ENCODE measurements at regions not wholly inside any gene's neighbourhood (a gene's known extent, or its start where the extent isn't known, plus 50 kb on each side); places are given as distances from the start of the nearest gene placed in this dataset.

DNA sequence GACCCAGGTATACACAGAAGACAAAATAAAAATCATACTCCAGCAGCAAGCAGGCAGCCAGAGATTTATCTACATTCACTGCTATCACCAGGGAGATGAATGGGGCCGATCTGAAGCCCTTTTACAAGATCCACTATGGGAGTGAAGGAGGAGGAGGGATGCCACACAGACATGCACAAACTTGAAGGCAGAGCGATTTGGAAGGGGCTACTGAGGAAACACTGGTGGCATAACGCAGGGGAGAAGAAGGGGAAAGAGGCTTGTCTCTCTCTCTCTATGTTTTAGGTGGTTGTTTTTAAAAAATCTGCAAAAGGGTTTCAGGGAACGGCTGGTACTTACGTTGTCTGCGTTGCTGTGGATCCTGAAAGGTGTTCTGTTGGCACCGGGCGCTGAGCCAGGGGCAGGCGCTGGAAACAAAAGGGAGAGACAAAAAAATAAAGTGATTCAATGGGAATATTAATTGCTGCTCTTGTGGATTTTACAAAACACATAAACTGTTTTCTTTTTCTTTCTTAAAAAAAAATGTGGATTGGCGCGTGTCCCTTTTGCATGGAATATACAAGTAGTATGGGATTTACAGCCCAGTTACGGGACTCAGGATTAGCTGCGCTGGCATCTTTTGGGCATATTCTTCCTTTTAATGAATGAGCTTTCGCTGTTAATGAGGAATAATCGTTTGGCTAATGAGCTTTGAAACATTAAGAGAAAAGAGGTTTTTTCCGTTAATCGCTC, 255.3 kb upstream of the PMFBP1 start:
- H3K27me3 ChIP-seq, result no peaks in the 10 kb centered on the region
- H3K4me3 ChIP-seq, result no peak overlapping the region
- intact Hi-C loops (cut with DNase I), result no loop called here
- no peak for DNase-seq
- H3K36me3 ChIP-seq, result no peaks in the 10 kb centered on the region
- H3K4me1 ChIP-seq (ENCODE audit: insufficient read depth), result no peaks in the 10 kb centered on the region
- 89 to 91% (median 89%) methylated on average over 17 of the region's 17 CpGs for WGBS, 3 donors
- H3K9me3 ChIP-seq, result no peaks in the 10 kb centered on the region
- TF ChIP-seq EP300 (IDR thresholded peaks at IDR 0.05), result no peak
- TF ChIP-seq, protein P1, sequence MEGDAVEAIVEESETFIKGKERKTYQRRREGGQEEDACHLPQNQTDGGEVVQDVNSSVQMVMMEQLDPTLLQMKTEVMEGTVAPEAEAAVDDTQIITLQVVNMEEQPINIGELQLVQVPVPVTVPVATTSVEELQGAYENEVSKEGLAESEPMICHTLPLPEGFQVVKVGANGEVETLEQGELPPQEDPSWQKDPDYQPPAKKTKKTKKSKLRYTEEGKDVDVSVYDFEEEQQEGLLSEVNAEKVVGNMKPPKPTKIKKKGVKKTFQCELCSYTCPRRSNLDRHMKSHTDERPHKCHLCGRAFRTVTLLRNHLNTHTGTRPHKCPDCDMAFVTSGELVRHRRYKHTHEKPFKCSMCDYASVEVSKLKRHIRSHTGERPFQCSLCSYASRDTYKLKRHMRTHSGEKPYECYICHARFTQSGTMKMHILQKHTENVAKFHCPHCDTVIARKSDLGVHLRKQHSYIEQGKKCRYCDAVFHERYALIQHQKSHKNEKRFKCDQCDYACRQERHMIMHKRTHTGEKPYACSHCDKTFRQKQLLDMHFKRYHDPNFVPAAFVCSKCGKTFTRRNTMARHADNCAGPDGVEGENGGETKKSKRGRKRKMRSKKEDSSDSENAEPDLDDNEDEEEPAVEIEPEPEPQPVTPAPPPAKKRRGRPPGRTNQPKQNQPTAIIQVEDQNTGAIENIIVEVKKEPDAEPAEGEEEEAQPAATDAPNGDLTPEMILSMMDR (IDR thresholded peaks at IDR 0.05), result no peak
- no peak for TF ChIP-seq POLR2A (IDR thresholded peaks at IDR 0.05)
- no peak overlapping the region for H3K27ac ChIP-seq

DNA sequence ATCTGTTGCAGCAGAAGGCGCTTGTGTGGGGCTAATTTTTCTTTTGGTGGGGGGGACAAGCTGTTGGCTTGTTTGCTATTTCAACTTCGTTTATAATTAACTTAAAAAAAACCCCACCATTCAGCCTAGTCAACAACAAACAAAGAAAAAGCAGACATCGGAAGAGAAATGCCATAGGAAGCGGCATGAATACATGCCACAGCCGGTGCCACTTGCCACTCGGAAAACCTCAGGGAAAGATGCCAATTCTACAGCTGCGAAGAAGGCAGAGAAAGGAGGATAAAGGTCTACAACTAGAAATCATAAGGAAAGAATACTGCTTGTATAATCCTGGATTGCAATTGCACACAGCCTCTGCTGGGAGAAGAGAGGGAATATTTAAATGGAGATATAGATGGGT, 254.4 kb upstream of the PMFBP1 start:
- 92 to 94% (median 93%) methylated on average over 7 of the region's 7 CpGs for WGBS, 3 donors
- DNase-seq, result no peak
- no peaks in the 10 kb centered on the region for H3K36me3 ChIP-seq
- no peaks in the 10 kb centered on the region for H3K4me1 ChIP-seq (ENCODE audit: insufficient read depth)
- no peaks in the 10 kb centered on the region for H3K9me3 ChIP-seq
- H3K27ac ChIP-seq, result no peak overlapping the region
- H3K4me3 ChIP-seq, result no peak overlapping the region
- no peaks in the 10 kb centered on the region for H3K27me3 ChIP-seq
- intact Hi-C loops (cut with DNase I), result no loop called here
- no peak for TF ChIP-seq EP300 (IDR thresholded peaks at IDR 0.05)
- TF ChIP-seq POLR2A (IDR thresholded peaks at IDR 0.05), result no peak
- TF ChIP-seq, protein P1 (IDR thresholded peaks at IDR 0.05), result no peak

DNA sequence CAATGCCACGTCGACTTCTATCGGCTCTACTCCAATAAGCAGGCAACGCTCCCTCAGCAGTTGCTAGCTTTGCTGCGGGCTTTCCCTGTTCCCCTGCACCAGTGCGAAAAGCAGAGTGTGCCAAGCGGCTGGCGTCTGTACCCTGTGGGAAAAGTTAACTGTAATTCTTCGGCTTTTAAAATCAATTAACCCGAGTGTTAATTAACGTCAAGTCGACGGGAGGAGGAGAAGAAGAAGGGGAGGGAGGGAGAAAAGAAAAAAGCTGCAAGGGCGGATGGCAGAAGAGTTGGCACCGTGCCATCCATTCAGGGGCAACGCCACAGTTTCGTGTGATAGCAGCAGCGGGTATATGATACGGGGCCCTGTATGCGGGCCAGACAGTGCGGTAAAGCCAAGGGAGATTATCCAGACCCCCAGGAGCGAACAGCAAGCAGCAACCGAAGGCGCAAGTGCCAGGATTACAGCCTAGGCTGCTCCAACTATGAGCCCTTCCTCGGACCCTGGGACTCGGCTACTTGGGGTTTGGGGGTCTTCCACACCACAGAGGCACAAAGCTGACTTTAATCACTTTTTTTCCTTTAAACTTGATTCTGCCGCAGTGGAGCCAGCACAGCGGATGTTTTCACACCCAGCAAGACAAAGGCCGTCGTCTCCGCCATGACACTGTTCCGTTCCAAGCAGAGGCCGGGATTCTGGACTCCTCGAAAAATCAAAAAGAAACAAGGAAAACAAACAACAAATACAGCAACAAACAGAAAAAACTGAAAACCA, 253.8 kb upstream of the PMFBP1 start:
- 91 to 95% (median 91%) methylated on average over 33 to 34 of the region's 34 CpGs for WGBS, 3 donors
- Histone ChIP-seq H3K9me3 (no peaks in the 10 kb centered on the region), H3K4me3 (no peak overlapping the region), H3K27me3 (no peaks in the 10 kb centered on the region), H3K36me3 (no peaks in the 10 kb centered on the region), H3K4me1 (ENCODE audit: insufficient read depth) (no peaks in the 10 kb centered on the region), H3K27ac (no peak overlapping the region)
- TF ChIP-seq, protein P1 (IDR thresholded peaks at IDR 0.05), result no peak
- TF ChIP-seq EP300 (IDR thresholded peaks at IDR 0.05) (no peak), POLR2A (IDR thresholded peaks at IDR 0.05) (no peak)
- DNase-seq, result no peak
- intact Hi-C loops (cut with DNase I), result no loop called here

DNA sequence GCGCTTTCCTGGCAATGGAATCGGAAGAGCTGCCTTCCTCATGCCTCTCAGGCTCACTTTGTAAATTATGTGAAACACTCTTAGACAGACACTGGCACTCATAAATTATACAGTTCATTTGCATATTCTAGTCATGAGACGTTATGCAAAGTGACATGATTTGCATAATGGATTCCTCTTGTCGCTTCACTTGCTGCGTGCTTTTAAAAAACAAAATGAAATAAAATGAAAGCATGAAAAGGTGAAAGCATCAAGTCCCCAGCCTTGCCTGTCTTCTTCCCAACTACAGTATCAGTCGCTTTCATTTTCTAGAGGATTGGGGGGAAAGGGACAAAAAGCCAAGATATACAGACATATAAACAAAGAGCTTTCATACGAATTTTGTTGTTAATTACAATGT, 252.8 kb upstream of the PMFBP1 start:
- Histone ChIP-seq H3K27me3 (no peaks in the 10 kb centered on the region), H3K9me3 (no peaks in the 10 kb centered on the region), H3K36me3 (no peaks in the 10 kb centered on the region), H3K4me3 (no peak overlapping the region), H3K27ac (no peak overlapping the region), H3K4me1 (ENCODE audit: insufficient read depth) (no peaks in the 10 kb centered on the region)
- intact Hi-C loops (cut with DNase I), result no loop called here
- DNase-seq, result no peak
- TF ChIP-seq EP300 (IDR thresholded peaks at IDR 0.05) (no peak), POLR2A (IDR thresholded peaks at IDR 0.05) (no peak)
- TF ChIP-seq, protein P1 (IDR thresholded peaks at IDR 0.05), result no peak
- 82 to 86% (median 86%) methylated on average over 7 of the region's 7 CpGs for WGBS, 3 donors
